Fibroblast of lung (primary cell): ENCODE measurements at regions not wholly inside any gene's neighbourhood (a gene's known extent, or its start where the extent isn't known, plus 50 kb on each side); places are given as distances from the start of the nearest gene placed in this dataset.
"Not testable (repeated sequence)": the region's sequence is repeated elsewhere in the genome, so short reads cannot be mapped to it uniquely, and the experiment has no call there.

Source experiments
- DNase-seq, 2 donors: peaks; one replicate each; pipeline versions ENCODE4 v3.0.0 to v3.0.0-alpha.2; 2010; ENCODE audit warnings: low read depth in 2 of 2
- H2AFZ ChIP-seq: 2 replicates; pipeline ENCODE4 v1.5.1; 2012; ENCODE audit warnings: low read length, control low read depth, inconsistent platforms
- H3K27ac ChIP-seq: 2 replicates; pipeline ENCODE4 v1.5.1; 2011; ENCODE audit warnings: low read length, control low read depth; ENCODE audit not compliant: insufficient read depth
- H3K27me3 ChIP-seq: 2 replicates; pipeline ENCODE4 v1.5.1; 2011; ENCODE audit warnings: mild to moderate bottlenecking, low read length; ENCODE audit not compliant: control insufficient read depth, insufficient read depth
- H3K36me3 ChIP-seq: 2 replicates; pipeline ENCODE4 v1.5.1; 2011; ENCODE audit warnings: low read length; ENCODE audit not compliant: control insufficient read depth, insufficient read depth
- H3K4me1 ChIP-seq: 2 replicates; pipeline ENCODE4 v1.5.1; 2011; ENCODE audit warnings: low read length; ENCODE audit not compliant: control insufficient read depth, insufficient read depth; ENCODE audit errors: extremely low read depth
- H3K4me2 ChIP-seq: 2 replicates; pipeline ENCODE4 v1.5.1; 2011; ENCODE audit warnings: low read length, control low read depth; ENCODE audit not compliant: insufficient read depth; ENCODE audit errors: extremely low read depth
- H3K4me3 ChIP-seq, 4 experiments: fragments of 200-600 bp in 1 of 4; sonication (generic) in 1 of 4; replicated peaks in 1 of 4; 2 replicates each; pipeline ENCODE4 v1.5.1; 2011 to 2016; ENCODE audit warnings: low read length in 4 of 4, low read depth in 3 of 4, mild to moderate bottlenecking in 3 of 4, control low read depth in 2 of 4, inconsistent platforms in 1 of 4, mixed read lengths in 1 of 4; ENCODE audit not compliant: insufficient read depth in 1 of 4; ENCODE audit errors: control extremely low read depth in 1 of 4
- H3K79me2 ChIP-seq: 2 replicates; pipeline ENCODE4 v1.5.1; 2012; ENCODE audit warnings: mild to moderate bottlenecking, low read length, inconsistent platforms; ENCODE audit not compliant: control insufficient read depth, insufficient read depth
- H3K9ac ChIP-seq: 2 replicates; pipeline ENCODE4 v1.5.1; 2011; ENCODE audit warnings: mild to moderate bottlenecking, low read length, control low read depth; ENCODE audit not compliant: insufficient read depth
- H3K9me3 ChIP-seq: 2 replicates; pipeline ENCODE4 v1.5.1; 2012; ENCODE audit warnings: low read depth, low read length; ENCODE audit not compliant: control insufficient read depth, insufficient read depth
- H4K20me1 ChIP-seq: 2 replicates; pipeline ENCODE4 v1.5.1; 2011; ENCODE audit warnings: low read length; ENCODE audit not compliant: control insufficient read depth, insufficient read depth; ENCODE audit errors: extremely low read depth
- EZH2 ChIP-seq: IDR thresholded peaks from 2 replicates; pipeline ENCODE4 v1.5.1; 2012; ENCODE audit warnings: low read length, control low read depth, mild to moderate bottlenecking; ENCODE audit errors: missing control alignments
- TF ChIP-seq, protein P1 (sequence below), 2 donors: IDR thresholded peaks in 1 of 2; conservative IDR thresholded peaks in 1 of 2; 1 replicate in 1 of 2; 2 replicates in 1 of 2; pipeline ENCODE4 v1.5.1; 2011 to 2012; ENCODE audit warnings: low read length in 2 of 2, control low read depth in 1 of 2, inconsistent platforms in 1 of 2, low read depth in 1 of 2, mild to moderate bottlenecking in 1 of 2

DNA sequence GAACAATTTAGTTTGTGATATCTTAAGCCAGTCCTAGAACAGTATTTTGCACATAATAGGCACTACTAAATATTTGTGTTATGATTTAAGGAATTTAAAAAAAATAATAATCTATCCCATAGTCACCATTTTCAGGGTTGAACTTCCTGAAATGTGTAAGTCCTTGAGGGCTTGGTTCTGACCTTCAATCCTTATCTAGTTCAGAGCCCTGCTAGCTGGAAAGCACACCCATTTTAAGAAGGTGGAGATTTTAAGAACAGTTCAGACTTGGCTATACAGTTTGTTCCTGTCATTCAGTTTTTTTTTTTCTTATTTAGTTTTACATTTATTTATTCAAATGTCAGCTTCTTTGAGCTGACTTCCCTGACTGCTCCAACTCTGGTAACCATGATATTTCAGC, 183.4 kb upstream of the MAGI2 start:
- Histone ChIP-seq H3K27me3 (no peaks in the 10 kb centered on the region), H3K27ac (no peak overlapping the region), H3K9ac (no peak overlapping the region)

DNA sequence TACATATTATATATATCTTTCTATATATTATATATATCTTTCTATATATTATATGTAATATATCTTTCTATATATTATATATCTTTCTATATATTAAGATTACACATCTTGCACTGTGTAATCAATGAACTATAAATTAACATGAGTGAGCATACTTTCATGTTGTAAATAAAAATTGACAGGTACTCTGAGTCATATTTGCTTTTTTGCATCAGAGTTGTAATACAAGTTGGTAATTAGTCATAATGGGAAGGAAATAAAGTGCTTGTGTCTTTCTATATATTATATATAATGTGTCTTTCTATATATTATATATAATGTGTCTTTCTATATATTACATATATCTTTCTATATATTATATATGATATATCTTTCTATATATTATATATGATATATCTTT, 172.5 kb upstream of the MAGI2 start:
- not testable (repeated sequence) for H3K4me2 ChIP-seq, H4K20me1 ChIP-seq, H3K4me1 ChIP-seq, H2AFZ ChIP-seq, H3K27me3 ChIP-seq, DNase-seq, H3K9me3 ChIP-seq, H3K36me3 ChIP-seq, H3K4me3 ChIP-seq, H3K79me2 ChIP-seq, H3K27ac ChIP-seq, H3K9ac ChIP-seq

More for the DNA sequence above, 183.4 kb upstream of the MAGI2 start:
- H3K79me2 ChIP-seq: no peaks in the 10 kb centered on the region
- no peaks in the 10 kb centered on the region for H3K9me3 ChIP-seq
- no peaks in the 10 kb centered on the region for H3K36me3 ChIP-seq
- no peak for DNase-seq
- no peak overlapping the region for H3K4me3 ChIP-seq
- H4K20me1 ChIP-seq: no peaks in the 10 kb centered on the region
- no peak overlapping the region for H3K4me2 ChIP-seq
- H3K4me1 ChIP-seq: no peaks in the 10 kb centered on the region
- H2AFZ ChIP-seq: no peak overlapping the region
- no peak for TF ChIP-seq EZH2
- TF ChIP-seq, protein P1, sequence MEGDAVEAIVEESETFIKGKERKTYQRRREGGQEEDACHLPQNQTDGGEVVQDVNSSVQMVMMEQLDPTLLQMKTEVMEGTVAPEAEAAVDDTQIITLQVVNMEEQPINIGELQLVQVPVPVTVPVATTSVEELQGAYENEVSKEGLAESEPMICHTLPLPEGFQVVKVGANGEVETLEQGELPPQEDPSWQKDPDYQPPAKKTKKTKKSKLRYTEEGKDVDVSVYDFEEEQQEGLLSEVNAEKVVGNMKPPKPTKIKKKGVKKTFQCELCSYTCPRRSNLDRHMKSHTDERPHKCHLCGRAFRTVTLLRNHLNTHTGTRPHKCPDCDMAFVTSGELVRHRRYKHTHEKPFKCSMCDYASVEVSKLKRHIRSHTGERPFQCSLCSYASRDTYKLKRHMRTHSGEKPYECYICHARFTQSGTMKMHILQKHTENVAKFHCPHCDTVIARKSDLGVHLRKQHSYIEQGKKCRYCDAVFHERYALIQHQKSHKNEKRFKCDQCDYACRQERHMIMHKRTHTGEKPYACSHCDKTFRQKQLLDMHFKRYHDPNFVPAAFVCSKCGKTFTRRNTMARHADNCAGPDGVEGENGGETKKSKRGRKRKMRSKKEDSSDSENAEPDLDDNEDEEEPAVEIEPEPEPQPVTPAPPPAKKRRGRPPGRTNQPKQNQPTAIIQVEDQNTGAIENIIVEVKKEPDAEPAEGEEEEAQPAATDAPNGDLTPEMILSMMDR (conservative IDR thresholded peaks at IDR 0.05 in 1 of 2, IDR thresholded peaks at IDR 0.05 in 1 of 2; ENCODE audit: low read depth in 1 of 2, low read length in 2 of 2): no peak

DNA sequence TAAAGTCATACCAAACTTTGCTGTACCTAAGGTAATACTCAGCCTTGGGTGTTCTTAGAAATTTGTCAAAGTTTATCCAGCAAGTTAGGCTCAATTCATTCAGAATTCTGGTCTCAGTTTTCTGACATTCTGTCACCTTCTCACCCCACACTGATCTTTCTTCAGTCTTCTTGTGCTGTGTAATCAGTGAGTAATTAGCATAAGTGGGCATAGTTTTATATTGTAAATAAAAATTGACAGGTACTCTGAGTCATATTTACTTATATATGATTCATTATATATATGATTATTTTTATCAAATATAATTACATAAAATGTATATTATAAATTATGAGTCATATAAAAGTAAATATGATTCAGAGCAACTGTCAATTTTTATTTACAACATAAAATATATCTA, 170.9 kb upstream of the MAGI2 start:
- no peak overlapping the region for H3K4me2 ChIP-seq
- H3K9ac ChIP-seq: no peak overlapping the region
- TF ChIP-seq, protein P1 (conservative IDR thresholded peaks at IDR 0.05 in 1 of 2, IDR thresholded peaks at IDR 0.05 in 1 of 2; ENCODE audit: low read depth in 1 of 2, low read length in 2 of 2): no peak
- no peak for TF ChIP-seq EZH2
- no peak overlapping the region for H3K4me3 ChIP-seq
- no peaks in the 10 kb centered on the region for H4K20me1 ChIP-seq
- no peaks in the 10 kb centered on the region for H3K27me3 ChIP-seq
- H3K27ac ChIP-seq: no peak overlapping the region
- H3K4me1 ChIP-seq: no peaks in the 10 kb centered on the region
- no peak for DNase-seq
- H3K79me2 ChIP-seq: no peaks in the 10 kb centered on the region
- H3K9me3 ChIP-seq: no peaks in the 10 kb centered on the region
- H3K36me3 ChIP-seq: no peaks in the 10 kb centered on the region
- H2AFZ ChIP-seq: no peak overlapping the region
